GM18517 (cell line): ENCODE measurements at regions not wholly inside any gene's neighbourhood (a gene's known extent, or its start where the extent isn't known, plus 50 kb on each side); places are given as distances from the start of the nearest gene placed in this dataset.

Experiments used
- ATAC-seq: cut with Tn5 transposase; IDR thresholded peaks from one replicate; pipeline ENCODE4 v1.9.1; 2021; ENCODE audit warnings: mild to moderate bottlenecking, moderate library complexity; ENCODE audit not compliant: unreplicated experiment

- ATAC-seq = no peak
These were observed 405.9 kb downstream of the AACS start for GRCh38 chr12:125470838-125471783.

- no peak for ATAC-seq
These were observed 408.3 kb downstream of the AACS start for GRCh38 chr12:125473501-125473900.

GRCh38 chr12:125487336-125487735 is 422.1 kb downstream of the AACS start:
- no peak for ATAC-seq

GRCh38 chr12:125491553-125491952 is 426.3 kb downstream of the AACS start:
- no peak for ATAC-seq

- no peak for ATAC-seq
These were observed 427.4 kb downstream of the AACS start for GRCh38 chr12:125492354-125493270.

GRCh38 chr12:125493704-125494308 is 428.6 kb downstream of the AACS start:
- no peak for ATAC-seq

GRCh38 chr12:125503128-125503527 is 437.9 kb downstream of the AACS start:
- ATAC-seq = no peak

GRCh38 chr12:125509195-125509594 is 444.0 kb downstream of the AACS start:
- ATAC-seq = no peak

- ATAC-seq = no peak
These were observed 447.5 kb downstream of the AACS start for GRCh38 chr12:125512541-125513298.

GRCh38 chr12:125515887-125516286 is 450.7 kb downstream of the AACS start:
- no peak for ATAC-seq

GRCh38 chr12:125518074-125518473 is 452.8 kb downstream of the AACS start:
- no peak for ATAC-seq

- ATAC-seq = no peak
These were observed 453.9 kb downstream of the AACS start for GRCh38 chr12:125519026-125519651.

- no peak for ATAC-seq
These were observed 460.6 kb downstream of the AACS start for GRCh38 chr12:125525879-125526278.

- ATAC-seq = no peak
These were observed 463.0 kb downstream of the AACS start for GRCh38 chr12:125528281-125528680.

- ATAC-seq = no peak
These were observed 465.0 kb downstream of the AACS start for GRCh38 chr12:125530201-125530600.

- ATAC-seq = no peak
These were observed 465.6 kb downstream of the AACS start for GRCh38 chr12:125530876-125531275.

- no peak for ATAC-seq
These were observed 466.3 kb downstream of the AACS start for GRCh38 chr12:125531574-125531973.

GRCh38 chr12:125533434-125534029 is 468.3 kb downstream of the AACS start:
- ATAC-seq = no peak

- no peak for ATAC-seq
These were observed 473.4 kb downstream of the AACS start for GRCh38 chr12:125538401-125539199.
